ENCODE measurements at regions not wholly inside any gene's neighbourhood (a gene's known extent, or its start where the extent isn't known, plus 50 kb on each side); places are given as distances from the start of the nearest gene placed in this dataset.

DNA sequence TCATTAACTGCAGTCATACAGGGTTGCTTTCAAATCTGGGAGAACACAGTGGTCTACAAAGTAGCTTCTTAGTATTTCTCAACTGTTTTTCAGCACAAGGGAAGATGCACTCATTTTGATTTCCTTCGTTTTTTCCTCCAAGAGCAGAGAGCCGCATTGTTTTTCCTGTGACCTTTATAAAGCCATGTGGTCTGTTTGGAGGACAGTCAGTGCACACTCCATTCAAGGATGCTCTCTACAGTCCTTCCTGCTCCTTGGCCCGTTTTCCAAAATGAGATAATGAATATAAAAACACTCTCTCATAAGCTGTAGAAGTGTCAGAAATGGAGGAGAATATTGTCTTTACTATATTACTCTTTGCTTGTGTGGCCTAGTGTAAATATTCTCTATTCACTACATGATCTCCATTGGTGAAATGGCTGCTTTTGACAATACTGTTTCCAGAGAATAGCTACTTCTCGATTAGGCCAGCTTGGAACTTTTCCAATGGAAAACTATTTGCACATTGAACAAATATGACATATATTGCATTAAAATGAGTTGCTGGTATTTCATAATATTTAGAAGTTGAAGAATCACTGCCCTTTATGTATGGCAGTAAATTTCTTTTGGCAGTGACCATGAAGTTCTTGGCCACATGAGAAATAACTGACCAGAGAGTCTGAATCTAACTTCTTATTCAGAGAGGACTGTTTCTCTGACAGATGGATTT, 393.1 kb upstream of the RGS6 start:
- ATAC-seq (ENCODE audit: insufficient read depth, low FRiP score) (no peak), DNase-seq (peak in 2 of 3 donors; percentile 87 to 88)
- Histone ChIP-seq H3K4me3 (no peak overlapping the region), H3K36me3 (ENCODE audit: control insufficient read depth in 4 of 4, insufficient read depth in 4 of 4, low read length in 4 of 4) (peaks cover 0 to 3% (median 0%) of the 10 kb centered on the region in 4 donors), H3K27ac (ENCODE audit: low read depth in 1 of 2, low read length in 1 of 2) (no peak overlapping the region), H3K4me1 (ENCODE audit: control insufficient read depth in 5 of 5, insufficient read depth in 5 of 5, low read length in 5 of 5) (peaks cover 7 to 63% (median 15%) of the 10 kb centered on the region in 5 donors), H3K9ac (ENCODE audit: insufficient read depth in 1 of 2, low read length in 2 of 2) (peak overlapping the region in 1 of 2 donors; percentile 63), H3K27me3 (ENCODE audit: control insufficient read depth in 3 of 3, insufficient read depth in 3 of 3, low read length in 2 of 3) (no peaks in the 10 kb centered on the region), H3K9me3 (ENCODE audit: control insufficient read depth in 4 of 4, insufficient read depth in 3 of 4, low read length in 3 of 4) (no peaks in the 10 kb centered on the region)
- WGBS, 2 donors = 50 to 64% methylated on average over 4 of the region's 4 CpGs
- TF ChIP-seq CTCF (IDR thresholded peaks at IDR 0.05; ENCODE audit: control extremely low read depth, extremely low read depth) = no peak

GRCh38 chr14:71539650-71540285, 392.5 kb upstream of the RGS6 start:
- Histone ChIP-seq H3K9me3 (ENCODE audit: control insufficient read depth in 4 of 4, insufficient read depth in 3 of 4, low read length in 3 of 4) (no peaks in the 10 kb centered on the region), H3K36me3 (ENCODE audit: control insufficient read depth in 4 of 4, insufficient read depth in 4 of 4, low read length in 4 of 4) (peaks cover 0 to 3% (median 0%) of the 10 kb centered on the region in 4 donors), H3K4me3 (no peak overlapping the region), H3K9ac (ENCODE audit: insufficient read depth in 1 of 2, low read length in 2 of 2) (peak overlapping the region in 1 of 2 donors; percentile 63), H3K4me1 (ENCODE audit: control insufficient read depth in 5 of 5, insufficient read depth in 5 of 5, low read length in 5 of 5) (peaks cover 7 to 63% (median 15%) of the 10 kb centered on the region in 5 donors), H3K27me3 (ENCODE audit: control insufficient read depth in 3 of 3, insufficient read depth in 3 of 3, low read length in 2 of 3) (no peaks in the 10 kb centered on the region), H3K27ac (ENCODE audit: low read depth in 1 of 2, low read length in 1 of 2) (no peak overlapping the region)
- TF ChIP-seq CTCF (IDR thresholded peaks at IDR 0.05; ENCODE audit: control extremely low read depth, extremely low read depth) = no peak
- DNase-seq (peak; percentile 31 to 70 (median 60)), ATAC-seq (ENCODE audit: insufficient read depth, low FRiP score) (no peak)
- WGBS, 2 donors = 35 to 46% methylated on average over 8 of the region's 8 CpGs

DNA sequence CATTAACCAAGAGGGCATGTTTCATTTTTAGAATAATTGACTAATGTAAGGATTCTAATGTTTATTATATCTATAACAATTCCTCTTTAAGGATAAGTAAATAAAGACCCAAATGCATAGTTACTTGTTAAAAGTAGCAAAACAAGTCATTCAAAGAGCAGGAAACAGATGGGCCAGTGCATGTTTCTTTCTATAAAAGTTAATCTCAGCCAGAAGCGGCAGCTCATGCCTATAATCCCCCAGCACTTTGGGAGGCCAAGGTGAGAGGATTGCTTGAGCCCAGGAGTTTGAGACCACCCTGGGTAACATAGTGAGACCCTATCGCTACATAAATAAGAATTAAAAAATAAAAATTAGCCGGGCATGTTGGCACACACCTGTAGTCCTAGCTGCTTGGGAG, 391.0 kb upstream of the RGS6 start:
- no peak overlapping the region for H3K9ac ChIP-seq (ENCODE audit: insufficient read depth in 1 of 2, low read length in 2 of 2)
- no peak overlapping the region for H3K27ac ChIP-seq (ENCODE audit: low read depth in 1 of 2, low read length in 1 of 2)
- 86 to 89% methylated on average over 3 of the region's 3 CpGs for WGBS, 2 donors
- no peak for TF ChIP-seq CTCF (IDR thresholded peaks at IDR 0.05; ENCODE audit: control extremely low read depth, extremely low read depth)
- H3K9me3 ChIP-seq (ENCODE audit: control insufficient read depth in 4 of 4, insufficient read depth in 3 of 4, low read length in 3 of 4) = no peaks in the 10 kb centered on the region
- no peaks in the 10 kb centered on the region for H3K27me3 ChIP-seq (ENCODE audit: control insufficient read depth in 3 of 3, insufficient read depth in 3 of 3, low read length in 2 of 3)
- no peak overlapping the region for H3K4me3 ChIP-seq
- H3K36me3 ChIP-seq (ENCODE audit: control insufficient read depth in 4 of 4, insufficient read depth in 4 of 4, low read length in 4 of 4) = peaks cover 0 to 3% (median 0%) of the 10 kb centered on the region in 4 donors
- DNase-seq = no peak
- H3K4me1 ChIP-seq (ENCODE audit: control insufficient read depth in 5 of 5, insufficient read depth in 5 of 5, low read length in 5 of 5) = peaks cover 2 to 54% (median 15%) of the 10 kb centered on the region in 5 donors
- ATAC-seq (ENCODE audit: insufficient read depth, low FRiP score) = no peak

Data from lung (tissue), 11 donors.